ENCODE measurements at regions not wholly inside any gene's neighbourhood (a gene's known extent, or its start where the extent isn't known, plus 50 kb on each side); places are given as distances from the start of the nearest gene placed in this dataset.
"Not testable (repeated sequence)": the region's sequence is repeated elsewhere in the genome, so short reads cannot be mapped to it uniquely, and the experiment has no call there.

- no peak for DNase-seq
These were observed 643.0 kb upstream of the GOLIM4 start for GRCh38 chr3:168738527-168739325.

GRCh38 chr3:168736202-168736601 is 640.5 kb upstream of the GOLIM4 start:
- no peak for DNase-seq

- no peak for DNase-seq
These were observed 634.3 kb upstream of the GOLIM4 start for GRCh38 chr3:168730073-168730472.

- no peak for DNase-seq
These were observed 626.4 kb upstream of the GOLIM4 start for GRCh38 chr3:168722091-168722490.

GRCh38 chr3:168714609-168715240 is 619.0 kb upstream of the GOLIM4 start:
- no peak for DNase-seq

GRCh38 chr3:168709073-168709472 is 613.3 kb upstream of the GOLIM4 start:
- no peak for DNase-seq

GRCh38 chr3:168707900-168708299 is 612.2 kb upstream of the GOLIM4 start:
- DNase-seq = no peak

- DNase-seq = no peak
These were observed 609.7 kb upstream of the GOLIM4 start for GRCh38 chr3:168705412-168705811.

GRCh38 chr3:168696051-168696450 is 600.3 kb upstream of the GOLIM4 start:
- DNase-seq = no peak

GRCh38 chr3:168693870-168694269 is 598.1 kb upstream of the GOLIM4 start:
- no peak for DNase-seq

GRCh38 chr3:168688267-168688666 is 592.5 kb upstream of the GOLIM4 start:
- DNase-seq = no peak

- no peak for DNase-seq
These were observed 588.8 kb upstream of the GOLIM4 start for GRCh38 chr3:168684519-168684918.

- no peak for DNase-seq
These were observed 583.0 kb upstream of the GOLIM4 start for GRCh38 chr3:168678730-168679129.

- no peak for DNase-seq
These were observed 575.4 kb upstream of the GOLIM4 start for GRCh38 chr3:168671091-168671490.

GRCh38 chr3:168660879-168661657 is 565.3 kb upstream of the GOLIM4 start:
- not testable (repeated sequence) for DNase-seq

- no peak for DNase-seq
These were observed 563.3 kb upstream of the GOLIM4 start for GRCh38 chr3:168659015-168659414.

- DNase-seq = no peak
These were observed 559.9 kb upstream of the GOLIM4 start for GRCh38 chr3:168655611-168656010.

- no peak for DNase-seq
These were observed 559.0 kb upstream of the GOLIM4 start for GRCh38 chr3:168654700-168655099.

- no peak for DNase-seq
These were observed 557.5 kb upstream of the GOLIM4 start for GRCh38 chr3:168653255-168653654.

GRCh38 chr3:168648321-168648720 is 552.6 kb upstream of the GOLIM4 start:
- no peak for DNase-seq

GRCh38 chr3:168647582-168647981 is 551.9 kb upstream of the GOLIM4 start:
- DNase-seq = no peak

- DNase-seq = no peak
These were observed 549.5 kb upstream of the GOLIM4 start for GRCh38 chr3:168645180-168645579.

GRCh38 chr3:168628549-168628948 is 532.8 kb upstream of the GOLIM4 start:
- DNase-seq = no peak

- no peak for DNase-seq
These were observed 529.8 kb upstream of the GOLIM4 start for GRCh38 chr3:168625477-168625876.
